ENCODE measurements at regions not wholly inside any gene's neighbourhood (a gene's known extent, or its start where the extent isn't known, plus 50 kb on each side); places are given as distances from the start of the nearest gene placed in this dataset.
A peak's percentile ranks its signal among the peaks of the same experiment; 100 is the strongest.

GRCh38 chr5:1659100-1659981 lies 135.6 kb upstream of the LPCAT1 start:
- no peak for TF ChIP-seq CTCF (conservative IDR thresholded peaks at IDR 0.05 in 1 of 2, IDR thresholded peaks at IDR 0.05 in 1 of 2; ENCODE audit: low read depth in 1 of 2, low read length in 2 of 2)
- TF ChIP-seq EZH2 (IDR thresholded peaks at IDR 0.05; ENCODE audit: low read length, missing control alignments), result peak; percentile 49

Measured in fibroblast of lung (primary cell).